ENCODE measurements at regions not wholly inside any gene's neighbourhood (a gene's known extent, or its start where the extent isn't known, plus 50 kb on each side); places are given as distances from the start of the nearest gene placed in this dataset.
A peak's percentile ranks its signal among the peaks of the same experiment; 100 is the strongest.

- TF ChIP-seq CTCF (IDR thresholded peaks at IDR 0.05; ENCODE audit: insufficient read depth, low read depth, low read length, missing control alignments) = no peak
- no peak overlapping the region for H3K4me3 ChIP-seq (ENCODE audit: low read length)
- DNase-seq (ENCODE audit: low read depth) = no peak
Observed at GRCh38 chr13:109973279-109973678, 186.9 kb upstream of the IRS2 start.

- TF ChIP-seq CTCF (IDR thresholded peaks at IDR 0.05; ENCODE audit: insufficient read depth, low read depth, low read length, missing control alignments) = no peak
- H3K4me3 ChIP-seq (ENCODE audit: low read length) = no peak overlapping the region
- peak; percentile 75 for DNase-seq (ENCODE audit: low read depth)
Observed at GRCh38 chr13:109971456-109972090, 185.2 kb upstream of the IRS2 start.

GRCh38 chr13:109971006-109971405, 184.6 kb upstream of the IRS2 start:
- TF ChIP-seq CTCF (IDR thresholded peaks at IDR 0.05; ENCODE audit: insufficient read depth, low read depth, low read length, missing control alignments) = no peak
- no peak for DNase-seq (ENCODE audit: low read depth)
- H3K4me3 ChIP-seq (ENCODE audit: low read length) = no peak overlapping the region

- no peak for TF ChIP-seq CTCF (IDR thresholded peaks at IDR 0.05; ENCODE audit: insufficient read depth, low read depth, low read length, missing control alignments)
- DNase-seq (ENCODE audit: low read depth) = no peak
- no peak overlapping the region for H3K4me3 ChIP-seq (ENCODE audit: low read length)
Observed at GRCh38 chr13:109968876-109969577, 182.6 kb upstream of the IRS2 start.

- no peak overlapping the region for H3K4me3 ChIP-seq (ENCODE audit: low read length)
- TF ChIP-seq CTCF (IDR thresholded peaks at IDR 0.05; ENCODE audit: insufficient read depth, low read depth, low read length, missing control alignments) = no peak
- DNase-seq (ENCODE audit: low read depth) = no peak
Observed at GRCh38 chr13:109963960-109964563, 177.7 kb upstream of the IRS2 start.

- no peak overlapping the region for H3K4me3 ChIP-seq (ENCODE audit: low read length)
- no peak for TF ChIP-seq CTCF (IDR thresholded peaks at IDR 0.05; ENCODE audit: insufficient read depth, low read depth, low read length, missing control alignments)
- no peak for DNase-seq (ENCODE audit: low read depth)
Observed at GRCh38 chr13:109963384-109963783, 177.0 kb upstream of the IRS2 start.
